ENCODE measurements at regions not wholly inside any gene's neighbourhood (a gene's known extent, or its start where the extent isn't known, plus 50 kb on each side); places are given as distances from the start of the nearest gene placed in this dataset.
"Not testable (repeated sequence)": the region's sequence is repeated elsewhere in the genome, so short reads cannot be mapped to it uniquely, and the experiment has no call there.

DNA sequence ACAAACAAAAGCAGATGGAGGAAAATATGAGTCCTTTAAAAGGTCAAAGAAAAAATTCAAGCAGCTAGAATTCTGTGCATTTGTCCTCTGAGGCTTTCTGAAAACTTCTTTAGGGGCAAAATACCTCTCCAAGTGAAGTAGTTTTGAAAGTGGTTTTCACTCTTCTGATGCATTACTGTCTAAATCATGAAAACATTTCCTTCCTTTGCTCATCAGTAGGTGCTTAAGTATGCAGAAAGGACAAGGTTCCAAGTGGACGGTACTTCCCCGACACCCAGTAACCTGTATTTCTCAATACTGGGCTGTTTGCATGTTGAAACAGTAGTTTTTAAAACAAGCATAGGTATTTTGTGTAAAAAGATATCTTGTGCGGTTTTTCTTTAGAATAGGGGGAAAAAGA is 189.1 kb upstream of the ERBB4 start:
- in situ Hi-C loops (cut with MboI; ENCODE audit: low pct_unique_long_range_greater_than_20kb, low sequenced_read_pairs), result no loop called here
- DNase-seq, result no peak

DNA sequence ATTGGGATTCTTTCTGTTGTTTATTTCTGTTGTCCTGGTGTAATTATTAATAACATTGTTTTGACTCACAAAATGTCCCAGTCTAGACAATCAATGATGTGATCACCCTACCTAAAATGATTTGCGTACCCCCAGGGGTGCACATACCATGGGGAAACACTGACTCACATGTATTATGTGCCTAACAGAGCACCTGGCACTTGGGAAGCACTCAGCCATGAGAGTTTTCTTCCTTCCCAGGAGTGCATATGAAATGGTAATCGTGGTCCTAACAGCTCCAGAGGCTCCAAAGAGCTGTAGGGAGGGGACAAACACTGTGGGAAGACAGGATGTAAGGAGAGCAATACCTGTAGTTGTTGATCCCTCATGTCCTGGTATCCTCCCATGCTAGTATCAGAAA is 187.8 kb upstream of the ERBB4 start:
- in situ Hi-C loops (cut with MboI; ENCODE audit: low pct_unique_long_range_greater_than_20kb, low sequenced_read_pairs), result no loop called here
- DNase-seq, result no peak

DNA sequence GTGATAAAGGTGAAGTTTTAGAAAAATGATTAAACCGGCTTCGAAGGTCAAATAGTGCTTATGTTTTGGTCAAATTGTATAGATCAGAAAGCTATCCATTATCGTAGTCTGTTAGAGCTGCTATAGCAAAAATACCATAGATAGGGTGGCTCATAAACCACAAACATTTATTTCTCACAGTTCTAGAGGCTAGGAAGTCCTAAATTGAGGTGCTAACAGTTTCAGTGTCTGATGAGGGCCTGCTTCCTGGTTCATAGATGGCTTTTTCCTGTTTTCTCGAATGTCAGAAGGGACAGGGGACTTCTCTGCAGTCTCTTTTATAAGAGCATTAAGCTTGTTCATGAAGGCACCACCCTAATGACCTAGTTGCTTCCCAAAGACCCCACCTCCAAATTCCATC is 186.6 kb upstream of the ERBB4 start:
- in situ Hi-C loops (cut with MboI; ENCODE audit: low pct_unique_long_range_greater_than_20kb, low sequenced_read_pairs), result no loop called here
- no peak for DNase-seq

GRCh38 chr2:212723226-212723625 is 184.6 kb upstream of the ERBB4 start:
- no peak for DNase-seq
- in situ Hi-C loops (cut with MboI; ENCODE audit: low pct_unique_long_range_greater_than_20kb, low sequenced_read_pairs), result no loop called here

GRCh38 chr2:212722046-212722445 is 183.4 kb upstream of the ERBB4 start:
- DNase-seq, result no peak
- in situ Hi-C loops (cut with MboI; ENCODE audit: low pct_unique_long_range_greater_than_20kb, low sequenced_read_pairs), result no loop called here

- in situ Hi-C loops (cut with MboI; ENCODE audit: low pct_unique_long_range_greater_than_20kb, low sequenced_read_pairs), result no loop called here
- no peak for DNase-seq
Measured at GRCh38 chr2:212721026-212721451, 182.4 kb upstream of the ERBB4 start.

GRCh38 chr2:212715411-212715810 is 176.8 kb upstream of the ERBB4 start:
- in situ Hi-C loops (cut with MboI; ENCODE audit: low pct_unique_long_range_greater_than_20kb, low sequenced_read_pairs); DNase-seq: not testable (repeated sequence)

DNA sequence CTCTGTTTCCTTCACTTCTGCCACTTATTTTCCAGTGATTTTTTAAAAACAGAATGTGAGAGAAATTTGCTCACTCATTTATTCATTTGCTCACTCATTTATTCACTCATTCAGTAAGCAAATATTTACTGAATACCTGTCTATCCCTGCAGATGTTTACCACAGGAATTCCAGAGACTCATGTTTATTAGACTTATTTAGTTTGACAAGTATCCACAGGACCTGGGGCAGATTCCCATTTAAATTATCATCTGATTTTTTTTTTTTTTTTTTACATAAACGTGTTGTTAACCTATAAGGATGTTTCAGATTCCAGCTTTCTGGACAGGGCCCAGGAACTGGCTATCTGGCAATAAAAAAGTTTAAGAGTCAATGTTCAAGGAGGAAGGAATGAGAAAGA is 175.1 kb upstream of the ERBB4 start:
- DNase-seq, result no peak

GRCh38 chr2:212712991-212713390 is 174.4 kb upstream of the ERBB4 start:
- in situ Hi-C loops (cut with MboI; ENCODE audit: low pct_unique_long_range_greater_than_20kb, low sequenced_read_pairs), result no loop called here

More for the DNA sequence above, 175.1 kb upstream of the ERBB4 start:
- in situ Hi-C loops (cut with MboI; ENCODE audit: low pct_unique_long_range_greater_than_20kb, low sequenced_read_pairs), result no loop called here

GRCh38 chr2:212712466-212712865 is 173.9 kb upstream of the ERBB4 start:
- in situ Hi-C loops (cut with MboI; ENCODE audit: low pct_unique_long_range_greater_than_20kb, low sequenced_read_pairs), result no loop called here
- DNase-seq, result no peak

More at GRCh38 chr2:212712991-212713390, 174.4 kb upstream of the ERBB4 start:
- DNase-seq, result no peak

DNA sequence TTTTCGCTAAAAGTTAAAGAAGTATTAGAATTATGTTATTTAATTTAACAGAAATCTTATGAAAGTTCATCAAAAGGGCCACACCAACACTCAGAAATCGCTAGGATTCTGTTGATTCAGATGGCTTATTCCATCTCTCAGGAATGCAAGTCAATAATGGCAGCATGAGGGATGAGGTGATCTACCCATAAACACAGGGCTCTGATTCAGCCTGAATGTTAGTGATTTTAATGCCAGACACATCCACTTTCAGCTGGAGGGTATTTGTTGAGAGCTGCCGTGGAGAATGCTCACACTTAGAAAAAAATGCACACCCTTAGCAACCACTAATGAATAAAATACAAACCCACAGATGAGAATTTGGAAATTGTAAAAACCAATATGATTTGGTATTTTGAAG is 173.3 kb upstream of the ERBB4 start:
- in situ Hi-C loops (cut with MboI; ENCODE audit: low pct_unique_long_range_greater_than_20kb, low sequenced_read_pairs), result no loop called here
- no peak for DNase-seq

DNA sequence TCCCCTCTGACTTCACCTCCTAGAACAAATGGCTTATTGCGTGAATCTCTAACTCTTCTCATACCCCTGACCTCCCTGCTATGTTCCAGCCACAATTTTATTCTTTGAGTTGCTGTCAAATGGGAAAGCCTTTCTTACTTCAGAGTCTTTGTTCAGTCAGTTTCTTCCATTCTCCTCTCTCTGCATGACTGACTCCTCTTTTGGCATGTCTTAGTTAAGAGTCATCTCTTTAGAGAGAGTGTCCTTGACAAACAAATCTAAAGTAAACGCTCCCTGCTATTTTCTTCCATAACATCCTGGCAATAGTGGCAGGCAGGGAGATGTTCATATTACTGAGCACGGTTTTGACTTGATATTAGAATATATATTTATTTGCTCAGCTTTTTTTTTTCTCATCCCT is 170.7 kb upstream of the ERBB4 start:
- in situ Hi-C loops (cut with MboI; ENCODE audit: low pct_unique_long_range_greater_than_20kb, low sequenced_read_pairs), result no loop called here
- DNase-seq, result no peak

DNA sequence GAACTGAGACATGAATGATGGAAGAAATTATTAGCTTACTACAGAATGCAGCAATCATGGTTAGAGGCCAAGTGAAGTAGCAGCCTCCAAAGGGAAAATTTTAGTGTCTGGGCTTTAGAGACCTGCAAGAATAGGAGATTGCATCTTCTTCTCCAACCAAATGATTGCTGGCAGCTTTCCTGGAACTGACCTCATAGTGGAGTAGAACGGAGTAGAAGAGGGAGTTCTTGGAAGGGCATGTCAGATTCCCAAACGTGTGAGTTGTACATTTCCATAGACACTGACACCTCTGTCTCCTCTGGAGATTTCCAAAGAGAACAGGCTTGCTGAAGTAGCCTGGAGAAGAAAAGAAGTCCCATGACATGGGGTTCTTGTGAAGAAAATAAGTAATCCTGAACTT is 169.8 kb upstream of the ERBB4 start:
- in situ Hi-C loops (cut with MboI; ENCODE audit: low pct_unique_long_range_greater_than_20kb, low sequenced_read_pairs), result no loop called here
- DNase-seq, result no peak

GRCh38 chr2:212695426-212695825 is 156.8 kb upstream of the ERBB4 start:
- in situ Hi-C loops (cut with MboI; ENCODE audit: low pct_unique_long_range_greater_than_20kb, low sequenced_read_pairs), result no loop called here
- no peak for DNase-seq

GRCh38 chr2:212694398-212694797 is 155.8 kb upstream of the ERBB4 start:
- in situ Hi-C loops (cut with MboI; ENCODE audit: low pct_unique_long_range_greater_than_20kb, low sequenced_read_pairs), result no loop called here
- DNase-seq, result no peak

GRCh38 chr2:212692466-212692865 is 153.9 kb upstream of the ERBB4 start:
- in situ Hi-C loops (cut with MboI; ENCODE audit: low pct_unique_long_range_greater_than_20kb, low sequenced_read_pairs), result no loop called here

GRCh38 chr2:212686285-212686895 is 147.8 kb upstream of the ERBB4 start:
- DNase-seq, result peak; percentile 74
- in situ Hi-C loops (cut with MboI; ENCODE audit: low pct_unique_long_range_greater_than_20kb, low sequenced_read_pairs), result no loop called here

More at GRCh38 chr2:212692466-212692865, 153.9 kb upstream of the ERBB4 start:
- no peak for DNase-seq

DNA sequence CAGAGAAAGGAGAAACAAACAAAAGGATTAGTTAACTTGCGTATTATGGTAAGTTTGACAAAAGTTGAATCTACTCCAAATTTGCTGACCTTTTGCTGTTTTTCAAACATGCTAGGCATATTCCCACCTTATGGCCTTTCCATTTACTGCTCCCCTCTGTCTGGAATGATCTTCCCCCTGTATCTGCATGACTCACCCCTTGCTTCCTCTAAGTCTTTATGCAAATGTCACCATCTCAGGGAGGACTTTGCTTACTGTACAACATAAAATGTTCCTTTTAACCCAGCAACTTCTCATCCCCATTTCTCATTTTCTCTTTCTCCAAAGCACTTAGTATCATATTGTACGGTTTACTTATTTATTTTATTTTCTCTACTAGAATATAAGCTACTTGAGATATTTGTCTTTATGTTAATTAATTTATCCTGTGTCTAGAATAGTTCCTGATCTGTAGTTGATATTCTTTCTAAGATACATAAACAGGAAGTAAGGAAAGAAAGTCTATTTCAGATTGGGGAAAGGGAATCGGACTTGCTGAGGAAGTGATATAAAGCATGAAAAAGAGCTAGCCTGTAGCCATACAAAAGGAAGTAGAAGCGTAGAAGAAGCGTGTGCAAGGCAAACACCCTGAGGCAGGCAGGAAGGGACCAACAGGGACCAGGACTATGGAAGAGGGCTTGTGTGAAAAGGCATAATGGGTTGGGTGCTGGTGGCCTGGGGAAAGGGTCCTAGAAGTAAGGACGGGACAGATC is 144.9 kb upstream of the ERBB4 start:
- in situ Hi-C loops (cut with MboI; ENCODE audit: low pct_unique_long_range_greater_than_20kb, low sequenced_read_pairs), result no loop called here

GRCh38 chr2:212682937-212683336 is 144.3 kb upstream of the ERBB4 start:
- DNase-seq, result no peak
- in situ Hi-C loops (cut with MboI; ENCODE audit: low pct_unique_long_range_greater_than_20kb, low sequenced_read_pairs), result no loop called here

More for the DNA sequence above, 144.9 kb upstream of the ERBB4 start:
- peak; percentile 30 for DNase-seq

- in situ Hi-C loops (cut with MboI; ENCODE audit: low pct_unique_long_range_greater_than_20kb, low sequenced_read_pairs), result no loop called here
- DNase-seq, result no peak
Measured at GRCh38 chr2:212677466-212677865, 138.9 kb upstream of the ERBB4 start.

GRCh38 chr2:212672186-212672585 is 133.6 kb upstream of the ERBB4 start:
- in situ Hi-C loops (cut with MboI; ENCODE audit: low pct_unique_long_range_greater_than_20kb, low sequenced_read_pairs), result no loop called here
- no peak for DNase-seq
